GM18502 (cell line): ENCODE measurements at regions not wholly inside any gene's neighbourhood (a gene's known extent, or its start where the extent isn't known, plus 50 kb on each side); places are given as distances from the start of the nearest gene placed in this dataset.
"Not testable (repeated sequence)": the region's sequence is repeated elsewhere in the genome, so short reads cannot be mapped to it uniquely, and the experiment has no call there.

Experiments
- ATAC-seq: cut with Tn5 transposase; IDR thresholded peaks from one replicate; pipeline ENCODE4 v1.9.1; 2021; ENCODE audit warnings: mild to moderate bottlenecking; ENCODE audit not compliant: unreplicated experiment, poor library complexity

GRCh38 chr3:20752416-20752815 lies 566.4 kb upstream of the SGO1 start:
- ATAC-seq: no peak

- ATAC-seq: no peak
Measured at GRCh38 chr3:20751296-20751695, 565.3 kb upstream of the SGO1 start.

- no peak for ATAC-seq
Measured at GRCh38 chr3:20747741-20748140, 561.7 kb upstream of the SGO1 start.

- no peak for ATAC-seq
Measured at GRCh38 chr3:20743553-20744321, 557.7 kb upstream of the SGO1 start.

GRCh38 chr3:20742903-20743552 lies 557.0 kb upstream of the SGO1 start:
- ATAC-seq: no peak

- ATAC-seq: no peak
Measured at GRCh38 chr3:20741381-20741780, 555.4 kb upstream of the SGO1 start.

GRCh38 chr3:20739814-20740213 lies 553.8 kb upstream of the SGO1 start:
- no peak for ATAC-seq

GRCh38 chr3:20736287-20736852 lies 550.4 kb upstream of the SGO1 start:
- no peak for ATAC-seq

- no peak for ATAC-seq
Measured at GRCh38 chr3:20729185-20729584, 543.2 kb upstream of the SGO1 start.

- no peak for ATAC-seq
Measured at GRCh38 chr3:20726786-20727185, 540.8 kb upstream of the SGO1 start.

GRCh38 chr3:20724241-20724640 lies 538.2 kb upstream of the SGO1 start:
- ATAC-seq: no peak

GRCh38 chr3:20716425-20716824 lies 530.4 kb upstream of the SGO1 start:
- ATAC-seq: not testable (repeated sequence)

- ATAC-seq: no peak
Measured at GRCh38 chr3:20701641-20702040, 515.6 kb upstream of the SGO1 start.

- ATAC-seq: no peak
Measured at GRCh38 chr3:20700714-20701113, 514.7 kb upstream of the SGO1 start.

GRCh38 chr3:20698896-20699295 lies 512.9 kb upstream of the SGO1 start:
- ATAC-seq: no peak

- ATAC-seq: no peak
Measured at GRCh38 chr3:20696388-20697150, 510.6 kb upstream of the SGO1 start.

GRCh38 chr3:20692675-20693074 lies 506.7 kb upstream of the SGO1 start:
- ATAC-seq: no peak

- no peak for ATAC-seq
Measured at GRCh38 chr3:20683910-20684309, 497.9 kb upstream of the SGO1 start.

- no peak for ATAC-seq
Measured at GRCh38 chr3:20682573-20682972, 496.6 kb upstream of the SGO1 start.

- ATAC-seq: no peak
Measured at GRCh38 chr3:20680990-20681628, 495.1 kb upstream of the SGO1 start.
